ENCODE measurements at regions not wholly inside any gene's neighbourhood (a gene's known extent, or its start where the extent isn't known, plus 50 kb on each side); places are given as distances from the start of the nearest gene placed in this dataset.
"Not testable (repeated sequence)": the region's sequence is repeated elsewhere in the genome, so short reads cannot be mapped to it uniquely, and the experiment has no call there.

DNA sequence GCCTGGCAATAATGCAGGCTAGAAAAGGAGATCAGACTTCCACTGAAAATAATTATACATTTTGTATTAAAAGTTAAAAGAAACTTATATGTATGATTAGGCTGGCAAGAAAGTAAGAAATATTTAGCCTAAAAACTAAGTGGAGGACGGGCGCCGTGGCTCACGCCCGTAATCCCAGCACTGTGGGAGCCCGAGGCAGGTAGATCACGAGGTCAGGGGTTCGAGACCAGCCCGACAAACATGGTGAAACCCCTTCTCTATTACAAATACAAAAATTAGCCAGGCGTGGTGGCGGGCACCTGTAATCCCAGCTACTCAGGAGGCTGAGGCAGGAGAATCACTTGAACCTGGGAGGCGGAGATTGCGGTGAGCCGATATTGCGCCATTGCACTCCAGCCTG lies 707.0 kb downstream of the C6orf118 start:
- H3K36me3 ChIP-seq (ENCODE audit: control insufficient read depth, insufficient read depth, low read length); H3K27ac ChIP-seq (ENCODE audit: low read depth, low read length, severe bottlenecking); H3K4me3 ChIP-seq (ENCODE audit: extremely low read depth, insufficient read depth, low read length, poor library complexity, severe bottlenecking); H3K4me1 ChIP-seq (ENCODE audit: control insufficient read depth, insufficient read depth, low read length, poor library complexity, severe bottlenecking); H3K9me3 ChIP-seq (ENCODE audit: control insufficient read depth, low read length): not testable (repeated sequence)
- 89% methylated on average over 11 to 15 of the region's 15 CpGs for WGBS, 2 experiments (ENCODE audit: insufficient coverage in 2 of 2)

DNA sequence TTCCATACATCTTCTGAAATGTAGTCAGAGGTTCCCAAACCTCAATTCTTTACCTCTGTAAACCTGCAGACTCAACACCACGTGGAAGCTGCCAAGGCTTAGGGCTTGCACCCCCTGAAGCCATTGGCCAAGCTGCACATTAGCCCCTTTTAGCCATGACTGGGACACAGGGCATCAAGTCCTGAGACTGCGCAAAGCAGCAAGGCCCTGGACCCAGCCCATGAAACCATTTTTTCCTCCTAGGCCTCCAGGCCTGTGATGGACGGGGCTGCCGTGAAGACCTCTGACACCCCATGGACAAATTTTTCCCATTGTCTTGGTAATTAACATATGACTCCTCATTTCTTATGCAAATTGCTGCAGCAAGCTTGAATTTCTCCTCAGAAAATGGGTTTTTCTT lies 727.8 kb downstream of the C6orf118 start:
- Histone ChIP-seq H3K9me3 (ENCODE audit: control insufficient read depth, low read length) (peaks cover 21% of the 10 kb centered on the region), H3K4me3 (ENCODE audit: extremely low read depth, insufficient read depth, low read length, poor library complexity, severe bottlenecking) (no peak overlapping the region), H3K27ac (ENCODE audit: low read depth, low read length, severe bottlenecking) (no peak overlapping the region), H3K36me3 (ENCODE audit: control insufficient read depth, insufficient read depth, low read length) (no peaks in the 10 kb centered on the region), H3K4me1 (ENCODE audit: control insufficient read depth, insufficient read depth, low read length, poor library complexity, severe bottlenecking) (no peaks in the 10 kb centered on the region)
- WGBS, 2 experiments (ENCODE audit: insufficient coverage in 2 of 2): 57 to 80% methylated on average over 2 to 3 of the region's 4 CpGs

DNA sequence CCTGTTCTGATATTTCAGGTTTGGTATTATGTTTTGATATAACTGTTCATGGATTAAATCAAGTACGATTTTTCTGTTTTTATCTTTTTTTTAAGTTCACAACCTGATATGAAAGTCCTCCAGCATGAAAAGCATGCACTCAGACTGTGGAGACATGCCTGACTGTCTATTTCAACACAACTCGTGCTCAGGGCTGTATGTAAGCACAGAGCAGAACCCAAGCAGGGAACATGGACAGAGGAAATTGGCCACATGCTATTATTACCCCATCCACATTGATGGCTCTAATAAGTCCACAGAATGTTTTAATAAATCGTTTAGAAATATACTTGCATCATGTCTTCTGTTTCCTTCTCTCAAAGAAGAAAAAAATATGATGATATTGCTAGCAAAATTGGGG lies 730.4 kb downstream of the C6orf118 start:
- Histone ChIP-seq H3K4me3 (ENCODE audit: extremely low read depth, insufficient read depth, low read length, poor library complexity, severe bottlenecking) (no peak overlapping the region), H3K27ac (ENCODE audit: low read depth, low read length, severe bottlenecking) (no peak overlapping the region), H3K9me3 (ENCODE audit: control insufficient read depth, low read length) (peaks cover 21% of the 10 kb centered on the region), H3K36me3 (ENCODE audit: control insufficient read depth, insufficient read depth, low read length) (no peaks in the 10 kb centered on the region), H3K4me1 (ENCODE audit: control insufficient read depth, insufficient read depth, low read length, poor library complexity, severe bottlenecking) (no peaks in the 10 kb centered on the region)
- 20 to 60% methylated on average over 1 of the region's 3 CpGs for WGBS, 2 experiments (ENCODE audit: insufficient coverage in 2 of 2)

DNA sequence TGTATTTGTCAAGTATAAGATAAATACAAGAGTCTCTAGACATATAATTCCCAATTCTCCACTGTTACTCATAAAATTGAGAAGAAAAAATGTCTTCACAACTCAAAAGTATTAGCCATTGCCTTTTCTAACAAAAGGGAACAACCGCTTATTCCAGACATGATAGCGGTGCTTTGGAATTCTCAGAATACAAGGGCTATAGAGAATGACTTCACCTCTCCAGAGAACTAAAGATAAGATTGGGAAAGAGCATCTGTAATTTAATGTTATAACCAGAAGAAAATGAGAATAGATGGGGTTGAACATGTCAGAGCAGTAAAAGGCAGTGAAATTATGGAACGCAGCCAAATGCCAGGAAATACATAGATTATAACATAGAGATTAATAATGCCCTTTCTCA lies 730.8 kb downstream of the C6orf118 start:
- peaks cover 21% of the 10 kb centered on the region for H3K9me3 ChIP-seq (ENCODE audit: control insufficient read depth, low read length)
- H3K36me3 ChIP-seq (ENCODE audit: control insufficient read depth, insufficient read depth, low read length): no peaks in the 10 kb centered on the region
- WGBS, 2 experiments (ENCODE audit: insufficient coverage in 2 of 2): no CpG with 5 or more reads among the region's 3 CpGs
- no peak overlapping the region for H3K4me3 ChIP-seq (ENCODE audit: extremely low read depth, insufficient read depth, low read length, poor library complexity, severe bottlenecking)
- no peak overlapping the region for H3K27ac ChIP-seq (ENCODE audit: low read depth, low read length, severe bottlenecking)
- H3K4me1 ChIP-seq (ENCODE audit: control insufficient read depth, insufficient read depth, low read length, poor library complexity, severe bottlenecking): no peaks in the 10 kb centered on the region

DNA sequence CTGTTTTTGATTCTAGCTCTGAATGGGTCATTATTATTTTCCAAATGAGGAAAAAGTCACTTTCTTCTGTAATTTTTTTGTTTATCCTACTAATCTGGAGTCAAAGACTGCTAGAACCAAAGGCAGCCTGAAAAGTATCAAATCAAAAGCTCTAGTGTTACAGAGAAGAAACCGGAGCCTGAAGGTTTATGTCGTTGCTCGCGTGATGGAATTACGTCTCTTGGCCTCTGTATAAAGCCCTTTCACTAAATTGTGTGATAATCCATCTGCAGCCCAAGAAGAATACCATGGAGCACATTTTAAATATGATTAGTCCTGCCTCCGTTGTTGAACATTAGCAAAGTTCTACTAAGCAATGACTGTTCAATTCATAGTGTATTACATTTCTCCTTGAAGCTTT lies 738.6 kb downstream of the C6orf118 start:
- 85 to 95% methylated on average over 5 of the region's 6 CpGs for WGBS, 2 experiments (ENCODE audit: insufficient coverage in 2 of 2)
- H3K4me3 ChIP-seq (ENCODE audit: extremely low read depth, insufficient read depth, low read length, poor library complexity, severe bottlenecking): no peak overlapping the region

DNA sequence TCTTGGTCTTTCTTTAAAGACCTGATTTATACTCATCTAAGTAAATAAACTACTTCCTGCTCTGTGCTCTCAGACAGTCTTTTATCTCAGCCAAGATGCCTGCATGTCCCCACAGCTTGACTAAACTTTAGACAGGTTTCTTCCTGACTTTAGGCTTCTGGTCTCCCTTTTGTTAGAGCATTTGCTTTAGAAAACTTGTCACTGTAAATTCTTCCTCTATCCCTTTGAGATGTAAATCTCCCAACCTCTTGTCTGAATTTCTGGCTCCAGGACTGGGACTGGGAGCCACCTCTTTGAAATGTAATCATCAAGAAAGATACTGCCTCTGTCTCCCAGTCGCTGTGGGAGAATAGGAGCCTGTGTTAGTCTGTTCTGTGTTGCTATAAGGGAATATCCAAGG lies 739.9 kb downstream of the C6orf118 start:
- H3K4me3 ChIP-seq (ENCODE audit: extremely low read depth, insufficient read depth, low read length, poor library complexity, severe bottlenecking): no peak overlapping the region
- H3K9me3 ChIP-seq (ENCODE audit: control insufficient read depth, low read length): no peaks in the 10 kb centered on the region
- no peaks in the 10 kb centered on the region for H3K4me1 ChIP-seq (ENCODE audit: control insufficient read depth, insufficient read depth, low read length, poor library complexity, severe bottlenecking)
- no peaks in the 10 kb centered on the region for H3K36me3 ChIP-seq (ENCODE audit: control insufficient read depth, insufficient read depth, low read length)
- no peak overlapping the region for H3K27ac ChIP-seq (ENCODE audit: low read depth, low read length, severe bottlenecking)
- 63% methylated on average over 1 of the region's 1 CpG; no CpG with 5 or more reads in 1 of the 2 experiments for WGBS, 2 experiments (ENCODE audit: insufficient coverage in 2 of 2)

More for the DNA sequence above, 738.6 kb downstream of the C6orf118 start:
- no peak overlapping the region for H3K27ac ChIP-seq (ENCODE audit: low read depth, low read length, severe bottlenecking)
- no peaks in the 10 kb centered on the region for H3K4me1 ChIP-seq (ENCODE audit: control insufficient read depth, insufficient read depth, low read length, poor library complexity, severe bottlenecking)
- no peaks in the 10 kb centered on the region for H3K36me3 ChIP-seq (ENCODE audit: control insufficient read depth, insufficient read depth, low read length)
- H3K9me3 ChIP-seq (ENCODE audit: control insufficient read depth, low read length): no peaks in the 10 kb centered on the region

DNA sequence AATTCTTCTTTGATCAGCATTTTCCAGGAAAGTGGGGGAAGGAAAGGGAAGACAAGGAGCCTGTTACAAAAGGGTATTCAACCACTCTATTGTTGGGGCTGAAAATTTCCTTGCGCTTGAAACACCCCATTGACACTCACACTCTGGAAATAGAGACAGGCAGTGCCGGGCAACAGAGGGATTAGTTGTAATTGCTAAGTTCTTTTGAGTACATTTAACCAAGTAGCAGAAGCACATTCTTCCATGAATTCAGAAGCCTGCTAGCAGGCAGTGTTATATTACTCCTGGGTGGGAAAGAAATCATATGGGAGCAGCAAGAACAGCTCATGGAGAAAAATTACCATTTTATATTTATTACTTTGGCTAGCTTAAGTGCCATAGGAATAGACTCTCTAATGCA lies 745.5 kb downstream of the C6orf118 start:
- H3K4me1 ChIP-seq (ENCODE audit: control insufficient read depth, insufficient read depth, low read length, poor library complexity, severe bottlenecking): no peaks in the 10 kb centered on the region
- no peak overlapping the region for H3K4me3 ChIP-seq (ENCODE audit: extremely low read depth, insufficient read depth, low read length, poor library complexity, severe bottlenecking)
- 71% methylated on average over 1 of the region's 2 CpGs; no CpG with 5 or more reads in 1 of the 2 experiments for WGBS, 2 experiments (ENCODE audit: insufficient coverage in 2 of 2)
- H3K36me3 ChIP-seq (ENCODE audit: control insufficient read depth, insufficient read depth, low read length): no peaks in the 10 kb centered on the region
- peaks cover 21% of the 10 kb centered on the region for H3K9me3 ChIP-seq (ENCODE audit: control insufficient read depth, low read length)
- no peak overlapping the region for H3K27ac ChIP-seq (ENCODE audit: low read depth, low read length, severe bottlenecking)

DNA sequence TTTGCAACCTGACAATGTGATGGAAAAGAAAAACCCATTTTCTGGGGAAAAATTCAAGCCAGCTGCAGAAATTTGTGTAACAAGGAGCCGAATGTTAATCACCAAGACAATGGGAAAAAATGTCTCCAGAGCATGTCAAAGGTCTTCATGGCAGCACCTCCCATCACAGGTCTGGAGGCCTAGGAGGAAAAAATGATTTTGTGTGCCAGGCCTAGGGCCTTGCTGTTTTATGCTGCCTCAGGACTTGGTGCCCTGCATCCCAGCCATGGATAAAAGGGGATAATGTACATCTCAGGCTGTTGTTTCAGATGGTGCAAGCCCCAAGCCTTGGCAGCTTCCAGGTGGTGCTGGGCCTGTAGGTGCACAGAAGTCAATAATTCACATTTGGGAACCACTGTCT lies 747.7 kb downstream of the C6orf118 start:
- no peak overlapping the region for H3K4me3 ChIP-seq (ENCODE audit: extremely low read depth, insufficient read depth, low read length, poor library complexity, severe bottlenecking)
- WGBS, 2 experiments (ENCODE audit: insufficient coverage in 2 of 2): 73 to 100% methylated on average over 1 of the region's 1 CpG
- H3K36me3 ChIP-seq (ENCODE audit: control insufficient read depth, insufficient read depth, low read length): no peaks in the 10 kb centered on the region
- no peak overlapping the region for H3K27ac ChIP-seq (ENCODE audit: low read depth, low read length, severe bottlenecking)
- no peaks in the 10 kb centered on the region for H3K4me1 ChIP-seq (ENCODE audit: control insufficient read depth, insufficient read depth, low read length, poor library complexity, severe bottlenecking)
- H3K9me3 ChIP-seq (ENCODE audit: control insufficient read depth, low read length): peaks cover 21% of the 10 kb centered on the region

DNA sequence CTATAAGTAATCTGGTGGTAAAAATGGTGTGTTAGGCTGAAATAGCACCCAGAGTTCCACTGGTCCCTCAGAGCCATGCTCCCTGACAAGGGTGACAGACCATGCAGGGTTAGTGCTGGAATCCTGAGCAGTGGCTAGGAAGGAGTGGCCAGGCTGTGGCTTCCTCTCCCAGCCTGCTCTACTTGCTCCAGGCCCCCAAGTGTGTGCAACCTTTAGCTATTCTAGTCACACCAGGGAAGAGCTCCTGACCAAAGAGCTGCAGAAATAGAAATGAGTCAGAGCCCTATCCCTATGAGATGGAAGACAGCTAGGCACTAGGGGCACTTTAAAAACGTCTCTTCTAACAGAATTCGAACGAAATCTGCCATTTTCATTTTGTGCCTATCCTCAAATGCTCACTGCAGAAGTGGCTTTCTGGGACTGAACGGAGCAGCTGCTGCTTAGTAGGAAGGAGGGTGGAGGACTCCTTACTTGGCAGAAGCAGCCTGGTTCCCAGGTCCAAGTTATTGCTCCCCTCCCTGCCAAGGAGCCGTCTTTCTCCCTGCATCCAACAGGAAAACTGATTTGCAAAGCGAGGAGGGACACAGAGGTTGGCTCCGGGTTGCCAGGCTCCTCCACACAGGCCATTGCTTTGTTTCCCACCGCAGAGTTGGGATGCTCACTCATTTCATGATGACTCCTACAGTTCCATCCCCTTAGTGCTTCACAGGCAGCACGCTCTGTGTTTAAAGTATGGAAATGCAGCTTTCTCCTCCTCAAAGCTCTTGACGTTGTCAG lies 754.5 kb downstream of the C6orf118 start:
- no peaks in the 10 kb centered on the region for H3K4me1 ChIP-seq (ENCODE audit: control insufficient read depth, insufficient read depth, low read length, poor library complexity, severe bottlenecking)
- no peak overlapping the region for H3K4me3 ChIP-seq (ENCODE audit: extremely low read depth, insufficient read depth, low read length, poor library complexity, severe bottlenecking)
- no peaks in the 10 kb centered on the region for H3K9me3 ChIP-seq (ENCODE audit: control insufficient read depth, low read length)
- no peaks in the 10 kb centered on the region for H3K36me3 ChIP-seq (ENCODE audit: control insufficient read depth, insufficient read depth, low read length)
- H3K27ac ChIP-seq (ENCODE audit: low read depth, low read length, severe bottlenecking): no peak overlapping the region
- WGBS, 2 experiments (ENCODE audit: insufficient coverage in 2 of 2): 93 to 94% methylated on average over 8 to 10 of the region's 10 CpGs

DNA sequence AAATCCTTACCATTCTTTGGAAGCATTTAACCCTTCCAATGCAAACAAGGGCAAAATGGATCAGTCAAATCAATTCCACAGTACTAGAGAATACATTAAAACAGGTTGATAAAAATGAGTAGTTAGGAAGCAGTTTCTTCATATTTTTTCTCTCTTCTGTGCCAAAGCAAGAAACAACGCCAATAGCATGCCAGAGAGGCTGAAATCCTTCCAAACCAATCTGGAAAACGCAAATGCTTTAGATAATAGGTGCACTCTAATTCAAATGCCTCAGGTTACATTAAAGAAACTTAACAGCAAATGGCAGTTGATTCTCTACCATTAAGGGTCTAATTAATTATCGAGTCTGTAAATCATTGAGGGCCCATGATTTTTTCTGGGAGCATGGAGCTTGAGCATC lies 755.2 kb downstream of the C6orf118 start:
- 71 to 80% methylated on average over 1 of the region's 3 CpGs for WGBS, 2 experiments (ENCODE audit: insufficient coverage in 2 of 2)
- H3K9me3 ChIP-seq (ENCODE audit: control insufficient read depth, low read length): no peaks in the 10 kb centered on the region
- no peak overlapping the region for H3K27ac ChIP-seq (ENCODE audit: low read depth, low read length, severe bottlenecking)
- no peak overlapping the region for H3K4me3 ChIP-seq (ENCODE audit: extremely low read depth, insufficient read depth, low read length, poor library complexity, severe bottlenecking)
- no peaks in the 10 kb centered on the region for H3K36me3 ChIP-seq (ENCODE audit: control insufficient read depth, insufficient read depth, low read length)
- H3K4me1 ChIP-seq (ENCODE audit: control insufficient read depth, insufficient read depth, low read length, poor library complexity, severe bottlenecking): no peaks in the 10 kb centered on the region

DNA sequence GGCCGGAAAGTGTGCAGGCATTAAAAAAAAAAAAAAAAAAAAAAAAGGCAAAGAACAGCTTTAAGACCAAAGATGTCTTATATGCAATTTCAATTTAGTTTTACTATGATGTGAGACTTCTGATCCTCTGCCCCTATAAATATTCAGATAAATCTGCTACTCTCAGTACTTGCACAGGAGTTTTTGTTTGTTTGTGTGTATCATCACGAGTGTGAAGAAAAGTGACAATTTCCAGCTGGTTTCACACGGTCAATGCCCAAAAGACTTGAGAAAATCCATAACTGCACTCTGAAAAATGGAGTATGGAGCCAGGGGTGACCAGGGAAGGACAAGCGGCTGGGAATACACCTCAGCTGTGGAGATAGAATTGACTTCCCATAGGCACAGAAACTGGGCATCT lies 757.7 kb downstream of the C6orf118 start:
- H3K36me3 ChIP-seq (ENCODE audit: control insufficient read depth, insufficient read depth, low read length): no peaks in the 10 kb centered on the region
- 83% methylated on average over 1 of the region's 4 CpGs; no CpG with 5 or more reads in 1 of the 2 experiments for WGBS, 2 experiments (ENCODE audit: insufficient coverage in 2 of 2)
- no peak overlapping the region for H3K27ac ChIP-seq (ENCODE audit: low read depth, low read length, severe bottlenecking)
- no peak overlapping the region for H3K4me3 ChIP-seq (ENCODE audit: extremely low read depth, insufficient read depth, low read length, poor library complexity, severe bottlenecking)
- no peaks in the 10 kb centered on the region for H3K9me3 ChIP-seq (ENCODE audit: control insufficient read depth, low read length)
- no peaks in the 10 kb centered on the region for H3K4me1 ChIP-seq (ENCODE audit: control insufficient read depth, insufficient read depth, low read length, poor library complexity, severe bottlenecking)

Measured in mesodermal cell (in vitro differentiated cells).